SHP77 (cell line): ENCODE measurements at regions not wholly inside any gene's neighbourhood (a gene's known extent, or its start where the extent isn't known, plus 50 kb on each side); places are given as distances from the start of the nearest gene placed in this dataset.

ENCODE experiments used
- DNase-seq, 2 experiments: peaks; one replicate each; lab custom pipeline; 2025; lab: John Stamatoyannopoulos, UW

GRCh38 chr20:55597526-55597925, 407.8 kb downstream of the CBLN4 start:
- DNase-seq = no peak

GRCh38 chr20:55596431-55596830, 408.9 kb downstream of the CBLN4 start:
- DNase-seq = no peak

DNA sequence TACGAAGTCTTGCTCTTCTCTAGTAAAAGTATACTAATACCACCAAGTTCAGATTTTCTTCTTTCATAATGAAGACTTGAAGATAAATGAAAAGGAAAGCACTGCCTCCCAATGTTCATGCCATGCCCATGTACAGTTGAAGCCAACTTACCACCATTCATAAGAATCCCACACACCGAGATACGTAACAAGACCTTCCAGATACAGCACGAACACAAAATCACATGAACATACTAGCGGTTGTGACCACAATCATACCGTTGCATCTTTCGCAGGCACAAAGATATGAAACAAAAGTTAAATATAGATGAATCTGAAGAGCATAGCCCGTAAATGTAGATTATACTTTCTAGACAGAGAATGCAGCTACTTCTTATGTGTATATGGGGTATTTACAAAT, 412.5 kb downstream of the CBLN4 start:
- DNase-seq = no peak

- DNase-seq = peak; percentile 41 to 48
Observed at GRCh38 chr20:55586610-55587009, 418.7 kb downstream of the CBLN4 start.

DNA sequence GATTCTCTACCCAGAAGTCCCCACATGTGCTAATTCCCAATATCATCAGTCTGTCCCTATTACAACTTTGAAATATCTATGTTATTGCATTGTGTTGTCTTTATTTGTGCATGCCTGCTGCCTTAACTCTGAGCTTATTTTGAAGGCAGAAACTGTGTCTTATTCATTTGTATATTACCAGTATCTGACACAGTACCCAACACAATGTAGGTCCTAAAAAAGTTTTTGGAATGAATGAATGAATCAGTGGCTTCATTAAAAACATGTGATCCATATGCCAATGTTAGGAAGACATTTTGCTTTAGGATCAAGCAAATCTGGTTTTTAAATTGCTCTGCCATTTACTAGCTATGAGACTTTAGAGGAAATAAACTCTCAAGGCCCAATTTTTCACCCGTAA, 420.4 kb downstream of the CBLN4 start:
- no peak for DNase-seq

GRCh38 chr20:55584307-55584706, 421.0 kb downstream of the CBLN4 start:
- no peak for DNase-seq

DNA sequence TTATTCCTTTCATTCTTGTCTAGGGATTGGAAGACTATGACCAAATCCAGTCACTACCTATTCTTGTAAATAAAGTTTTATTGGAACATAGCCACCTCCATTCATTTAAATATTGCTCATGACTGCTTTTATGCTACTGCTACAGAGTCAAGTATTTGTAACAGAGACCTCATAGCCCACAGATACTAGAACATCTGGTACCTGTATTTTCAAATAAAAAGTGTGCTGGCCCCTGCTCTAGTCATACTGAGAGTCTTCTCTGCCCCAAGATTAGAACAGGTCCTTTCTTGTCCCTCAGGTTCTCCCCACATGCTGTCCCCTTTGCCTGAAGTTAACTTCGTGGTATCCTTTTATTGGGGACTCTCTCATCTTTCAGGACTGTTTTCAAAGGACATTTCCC, 422.3 kb downstream of the CBLN4 start:
- no peak for DNase-seq

DNA sequence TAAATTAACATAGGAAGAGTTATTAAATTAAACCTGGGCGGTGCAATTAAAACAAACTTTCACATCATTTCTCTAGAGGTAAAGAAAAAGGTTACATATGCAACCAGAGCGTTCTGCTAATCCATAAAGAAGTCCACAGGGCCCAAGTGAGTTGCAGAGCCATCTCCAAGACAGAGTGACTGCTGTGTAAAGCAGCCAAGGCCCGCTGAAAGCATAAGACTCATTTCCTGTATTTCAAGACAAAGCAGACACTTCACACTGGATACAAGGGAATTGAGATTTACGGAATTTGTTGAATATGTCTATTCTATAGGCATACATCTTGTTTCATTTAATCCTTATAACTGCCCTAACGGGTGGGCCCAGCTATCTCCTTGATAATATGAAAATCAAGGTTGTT, 422.8 kb downstream of the CBLN4 start:
- DNase-seq = no peak

GRCh38 chr20:55581519-55581918, 423.8 kb downstream of the CBLN4 start:
- DNase-seq = no peak

DNA sequence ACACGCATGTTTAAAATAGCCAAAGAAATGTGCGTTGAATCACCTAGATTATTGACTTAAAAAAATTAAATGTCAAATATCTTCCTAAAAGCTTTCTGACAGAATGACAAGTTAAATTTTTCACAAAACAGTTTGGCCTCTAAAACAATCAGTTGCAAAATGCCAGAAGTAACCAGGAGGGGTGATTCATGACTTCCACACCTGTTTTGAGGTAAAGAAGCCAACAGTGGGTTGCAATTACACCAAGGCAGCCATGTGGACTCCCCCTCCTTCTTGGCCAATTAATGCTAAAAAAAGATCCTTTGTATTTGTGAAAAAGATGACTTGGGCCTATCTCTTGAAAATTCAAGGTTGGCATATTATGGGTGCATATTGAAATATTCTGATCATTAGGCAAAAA, 424.8 kb downstream of the CBLN4 start:
- DNase-seq = no peak

GRCh38 chr20:55579802-55580201, 425.5 kb downstream of the CBLN4 start:
- no peak for DNase-seq

GRCh38 chr20:55576981-55577380, 428.3 kb downstream of the CBLN4 start:
- no peak for DNase-seq

- no peak for DNase-seq
Observed at GRCh38 chr20:55569084-55569483, 436.2 kb downstream of the CBLN4 start.

GRCh38 chr20:55567826-55568225, 437.5 kb downstream of the CBLN4 start:
- no peak for DNase-seq

GRCh38 chr20:55565096-55565773, 440.1 kb downstream of the CBLN4 start:
- no peak for DNase-seq

DNA sequence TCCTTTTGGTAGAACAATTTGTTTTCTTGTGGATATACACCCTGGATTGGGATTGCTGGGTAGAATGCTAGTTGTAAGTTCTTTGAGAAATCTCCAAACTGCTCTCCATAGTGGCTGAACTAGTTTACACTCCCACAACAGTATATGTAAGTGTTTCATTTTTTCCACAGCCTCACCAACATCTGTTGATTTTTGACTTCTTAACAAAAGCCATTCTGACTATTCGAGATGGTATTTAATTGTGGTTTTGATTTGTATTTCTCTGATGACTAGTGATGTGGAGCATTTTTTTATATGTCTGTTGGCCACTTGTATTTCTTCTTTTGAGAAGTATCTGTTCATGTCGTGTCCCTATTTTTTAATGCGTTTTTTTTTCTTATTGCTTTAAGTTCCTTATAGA, 444.1 kb downstream of the CBLN4 start:
- no peak for DNase-seq

DNA sequence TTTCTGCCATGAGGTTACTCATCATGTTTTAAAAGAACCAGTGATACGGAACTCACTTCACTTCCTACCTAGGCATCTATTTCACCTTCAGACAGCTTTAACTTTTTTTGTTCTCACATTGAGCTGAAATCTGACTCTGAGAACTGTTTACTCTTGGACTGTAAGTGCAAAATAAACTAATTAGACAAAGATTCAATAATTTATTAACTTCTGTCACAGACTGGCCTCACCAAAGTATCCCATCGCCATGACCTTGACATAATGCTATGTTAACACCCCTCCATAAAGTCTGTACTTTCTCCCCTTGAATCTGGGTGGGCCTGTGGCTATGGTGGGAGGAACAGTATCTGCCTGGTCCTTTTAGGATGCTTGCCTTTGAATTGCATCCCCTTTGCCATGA, 448.1 kb downstream of the CBLN4 start:
- DNase-seq = no peak

- no peak for DNase-seq
Observed at GRCh38 chr20:55555075-55555650, 450.2 kb downstream of the CBLN4 start.

DNA sequence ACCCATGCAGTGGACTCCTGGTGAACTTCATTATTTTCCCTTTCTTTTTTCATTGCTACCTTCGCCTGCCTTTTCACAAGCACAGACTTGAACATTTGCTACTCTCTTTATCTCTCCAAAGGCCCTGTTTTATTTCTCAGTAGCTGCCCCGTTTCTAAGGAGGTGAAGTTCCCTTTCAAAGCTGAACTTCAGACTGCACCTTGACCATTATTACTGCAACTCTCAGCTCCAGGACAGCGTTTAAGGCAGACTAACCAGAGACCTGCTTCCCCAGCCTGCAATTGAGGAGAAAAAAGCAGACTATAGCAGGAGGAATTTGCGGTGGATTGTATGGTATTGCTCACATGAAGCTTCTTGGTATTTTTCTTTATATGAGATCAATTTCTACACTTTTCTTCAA, 460.7 kb downstream of the CBLN4 start:
- DNase-seq = no peak

GRCh38 chr20:55540486-55540885, 464.8 kb downstream of the CBLN4 start:
- DNase-seq = no peak

DNA sequence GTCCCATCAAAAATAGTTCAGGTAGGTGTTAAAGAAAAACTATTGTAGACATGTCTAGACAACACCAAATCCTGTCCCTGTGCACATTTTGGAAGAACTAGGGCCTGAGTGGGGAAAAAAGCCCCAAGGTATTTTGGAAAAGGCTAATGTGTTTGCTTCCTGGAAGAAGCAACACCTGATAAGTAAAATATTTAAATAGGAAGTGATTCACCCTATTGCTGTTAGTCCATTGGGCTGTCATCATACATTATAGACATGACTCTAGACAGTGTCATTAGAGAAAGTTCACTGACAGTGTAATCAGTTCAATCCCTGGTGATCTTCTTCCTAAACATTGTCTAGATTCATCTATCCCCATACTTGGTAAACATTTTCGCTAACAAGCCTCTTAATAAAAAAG, 465.3 kb downstream of the CBLN4 start:
- DNase-seq = no peak

DNA sequence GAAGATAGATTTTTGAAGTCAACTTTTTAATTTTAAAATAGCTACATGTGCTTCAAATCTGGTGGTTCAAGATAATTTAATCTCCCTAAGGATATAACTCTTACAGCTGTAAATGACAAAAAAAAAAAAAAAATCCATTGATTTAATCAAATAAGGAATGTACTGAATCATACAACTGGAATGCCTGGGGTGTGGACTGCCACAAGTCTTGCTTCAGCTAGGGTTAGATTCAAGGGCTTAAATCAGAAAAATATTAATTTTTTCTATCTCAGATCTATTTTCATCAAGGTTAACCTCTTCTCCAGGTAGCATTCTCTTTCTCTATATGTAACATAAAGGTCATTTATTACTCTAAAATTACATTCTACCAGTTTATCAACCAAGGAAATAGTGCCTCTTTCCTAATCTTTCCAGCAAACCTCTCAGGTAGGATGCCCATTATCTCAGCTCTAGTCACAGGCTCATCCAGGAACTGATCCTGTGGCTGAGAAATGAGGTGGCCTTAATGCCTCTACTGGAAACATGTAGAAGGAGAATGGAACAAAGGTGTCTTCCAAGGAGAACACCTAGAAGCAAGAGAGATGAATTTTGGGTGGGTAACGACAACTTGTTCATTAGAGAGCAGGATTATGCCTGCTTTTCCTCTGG, 466.9 kb downstream of the CBLN4 start:
- no peak for DNase-seq

DNA sequence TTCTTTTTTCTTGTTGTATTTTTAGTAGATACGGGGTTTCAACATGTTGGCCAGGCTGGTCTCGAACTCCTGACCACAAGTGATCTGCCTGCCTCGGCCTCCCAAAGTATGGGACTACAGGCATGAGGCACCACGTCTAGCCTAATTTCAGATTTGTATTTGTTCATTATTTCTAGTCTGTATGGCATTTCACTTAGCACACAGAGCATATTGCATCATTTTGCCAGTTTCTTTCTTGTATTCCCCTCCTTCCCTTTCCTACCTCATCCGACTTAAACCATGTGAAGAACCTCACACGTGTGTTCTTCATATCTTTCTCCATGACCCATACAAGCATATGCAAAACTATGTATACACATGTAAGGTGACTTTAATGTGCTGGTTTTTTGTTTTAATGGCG, 470.0 kb downstream of the CBLN4 start:
- no peak for DNase-seq

DNA sequence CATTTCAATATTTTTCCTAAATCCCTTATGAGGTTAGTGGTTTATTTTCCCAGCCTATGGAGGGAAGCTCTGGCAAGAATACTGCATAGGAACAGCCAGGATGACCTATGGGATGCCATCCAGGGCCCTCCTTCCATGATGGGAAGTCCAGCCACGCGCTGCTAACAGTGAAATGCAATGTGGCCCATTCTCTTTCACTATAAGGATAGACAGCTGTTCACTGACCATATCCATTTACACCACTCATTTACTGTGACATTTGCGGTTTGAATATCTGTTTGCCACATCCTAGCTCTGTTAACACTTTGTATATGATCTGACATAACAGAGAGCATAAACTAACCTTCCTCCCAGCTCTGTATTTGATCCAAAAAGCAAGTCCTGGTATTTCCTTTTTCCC, 471.7 kb downstream of the CBLN4 start:
- DNase-seq = no peak
